Smooth muscle cell (in vitro differentiated cells): ENCODE measurements at regions not wholly inside any gene's neighbourhood (a gene's known extent, or its start where the extent isn't known, plus 50 kb on each side); places are given as distances from the start of the nearest gene placed in this dataset.

Source experiments
- DNase-seq: peaks from one replicate; lab custom pipeline; 2025; ENCODE audit not compliant: unreplicated experiment; lab: John Stamatoyannopoulos, UW
- H2AFZ ChIP-seq: fragments of 200-600 bp; sonication (generic); 2 replicates; pipeline ENCODE4 v1.6.0; 2016; ENCODE audit warnings: antibody characterized with exemption, low read depth, mild to moderate bottlenecking
- H3F3A ChIP-seq: fragments of 200-600 bp; sonication (generic); 2 replicates; pipeline ENCODE4 v1.6.0; 2017; ENCODE audit warnings: antibody characterized with exemption, low read depth
- H3K27ac ChIP-seq: fragments of 200-600 bp; sonication (generic); 2 replicates; pipeline ENCODE4 v1.5.1; 2016; ENCODE audit warnings: low read depth, mild to moderate bottlenecking
- H3K27me3 ChIP-seq: fragments of 200-600 bp; sonication (generic); 2 replicates; pipeline ENCODE4 v1.6.1; 2016; ENCODE audit warnings: low read depth, mild to moderate bottlenecking
- H3K36me3 ChIP-seq: fragments of 200-600 bp; sonication (generic); 2 replicates; pipeline ENCODE4 v1.5.1; 2016; ENCODE audit warnings: low read depth
- H3K4me1 ChIP-seq: fragments of 200-600 bp; sonication (generic); 2 replicates; pipeline ENCODE4 v1.5.1; 2016; ENCODE audit warnings: low read depth
- H3K4me2 ChIP-seq: fragments of 200-600 bp; sonication (generic); 2 replicates; pipeline ENCODE4 v1.6.0; 2016; ENCODE audit warnings: mild to moderate bottlenecking
- H3K4me3 ChIP-seq: fragments of 200-600 bp; sonication (generic); 2 replicates; pipeline ENCODE4 v1.5.1; 2016; ENCODE audit warnings: mild to moderate bottlenecking
- H3K79me2 ChIP-seq: fragments of 200-600 bp; sonication (generic); 2 replicates; pipeline ENCODE4 v1.6.0; 2016; ENCODE audit warnings: low read depth, mild to moderate bottlenecking
- H3K9ac ChIP-seq: fragments of 200-600 bp; sonication (generic); 2 replicates; pipeline ENCODE4 v1.6.0; 2016; ENCODE audit warnings: low read depth
- H3K9me3 ChIP-seq: fragments of 200-600 bp; sonication (generic); replicated peaks from 2 replicates; pipeline ENCODE4 v1.5.1; 2016; ENCODE audit warnings: low read depth
- H4K20me1 ChIP-seq: fragments of 200-600 bp; sonication (generic); 2 replicates; pipeline ENCODE4 v1.6.0; 2016; ENCODE audit warnings: low read depth
- CTCF ChIP-seq: fragments of 200-600 bp; sonication (generic); IDR thresholded peaks from 2 replicates; pipeline ENCODE4 v1.5.1; 2017; ENCODE audit warnings: borderline replicate concordance, mild to moderate bottlenecking, antibody characterized with exemption; ENCODE audit not compliant: insufficient read depth, poor library complexity, severe bottlenecking
- WGBS: methylation state at CpG from one replicate; pipeline ENCODE4 v1.1.7; 2016; ENCODE audit warnings: low lambda C conversion rate; 5-methylcytosine and 5-hydroxymethylcytosine counted together

GRCh38 chr6:144607998-144608735, 323.0 kb downstream of the UTRN start:
- no peaks in the 10 kb centered on the region for H3K27me3 ChIP-seq
- no peaks in the 10 kb centered on the region for H3K4me1 ChIP-seq
- TF ChIP-seq CTCF: no peak
- H4K20me1 ChIP-seq: no peaks in the 10 kb centered on the region
- no peak overlapping the region for H2AFZ ChIP-seq
- H3K9me3 ChIP-seq: no peaks in the 10 kb centered on the region
- H3K4me3 ChIP-seq: no peak overlapping the region
- H3K36me3 ChIP-seq: no peaks in the 10 kb centered on the region
- no peak overlapping the region for H3K4me2 ChIP-seq
- no peak overlapping the region for H3K9ac ChIP-seq
- DNase-seq: no peak
- H3F3A ChIP-seq: no peaks in the 10 kb centered on the region
- peaks cover 6% of the 10 kb centered on the region for H3K79me2 ChIP-seq
- WGBS: 97% methylated on average over 5 of the region's 5 CpGs
- H3K27ac ChIP-seq: no peak overlapping the region

- no peaks in the 10 kb centered on the region for H3K27me3 ChIP-seq
- no peaks in the 10 kb centered on the region for H3K4me1 ChIP-seq
- no peak overlapping the region for H3K27ac ChIP-seq
- no peaks in the 10 kb centered on the region for H3F3A ChIP-seq
- WGBS: 48% methylated on average over 1 of the region's 1 CpG
- H4K20me1 ChIP-seq: no peaks in the 10 kb centered on the region
- no peaks in the 10 kb centered on the region for H3K79me2 ChIP-seq
- no peak overlapping the region for H3K4me3 ChIP-seq
- no peak overlapping the region for H2AFZ ChIP-seq
- no peak for DNase-seq
- no peak overlapping the region for H3K4me2 ChIP-seq
- H3K36me3 ChIP-seq: no peaks in the 10 kb centered on the region
- H3K9me3 ChIP-seq: no peaks in the 10 kb centered on the region
- no peak overlapping the region for H3K9ac ChIP-seq
- TF ChIP-seq CTCF: no peak
These were observed 327.7 kb downstream of the UTRN start for GRCh38 chr6:144612811-144613210.

- no peak overlapping the region for H3K9ac ChIP-seq
- DNase-seq: no peak
- no peaks in the 10 kb centered on the region for H3K27me3 ChIP-seq
- H3K4me1 ChIP-seq: no peaks in the 10 kb centered on the region
- H2AFZ ChIP-seq: no peak overlapping the region
- H3F3A ChIP-seq: no peaks in the 10 kb centered on the region
- no peaks in the 10 kb centered on the region for H3K79me2 ChIP-seq
- no peaks in the 10 kb centered on the region for H3K36me3 ChIP-seq
- H3K4me2 ChIP-seq: no peak overlapping the region
- H3K27ac ChIP-seq: no peak overlapping the region
- H3K9me3 ChIP-seq: no peaks in the 10 kb centered on the region
- no peaks in the 10 kb centered on the region for H4K20me1 ChIP-seq
- TF ChIP-seq CTCF: no peak
- WGBS: 80% methylated on average over 2 of the region's 2 CpGs
- H3K4me3 ChIP-seq: no peak overlapping the region
These were observed 328.7 kb downstream of the UTRN start for GRCh38 chr6:144613859-144614258.

GRCh38 chr6:144615870-144616269, 330.7 kb downstream of the UTRN start:
- Histone ChIP-seq H4K20me1 (no peaks in the 10 kb centered on the region), H2AFZ (no peak overlapping the region)

More at GRCh38 chr6:144615870-144616269, 330.7 kb downstream of the UTRN start:
- Histone ChIP-seq H3K4me1 (no peaks in the 10 kb centered on the region), H3K9me3 (no peaks in the 10 kb centered on the region), H3K27me3 (no peaks in the 10 kb centered on the region), H3F3A (no peaks in the 10 kb centered on the region), H3K4me3 (no peak overlapping the region), H3K79me2 (no peaks in the 10 kb centered on the region), H3K36me3 (no peaks in the 10 kb centered on the region), H3K4me2 (no peak overlapping the region), H3K27ac (no peak overlapping the region), H3K9ac (no peak overlapping the region)
- DNase-seq: no peak
- no peak for TF ChIP-seq CTCF
- WGBS: 99% methylated on average over 2 of the region's 2 CpGs
